GM23338 (cell line): ENCODE measurements at regions not wholly inside any gene's neighbourhood (a gene's known extent, or its start where the extent isn't known, plus 50 kb on each side); places are given as distances from the start of the nearest gene placed in this dataset.

Experiments
- CTCF ChIP-seq, 2 experiments: fragments of 200-600 bp in 1 of 2; sonication (generic) in 1 of 2; conservative IDR thresholded peaks; 2 replicates each; pipeline versions ENCODE4 v1.5.1 to v1.6.1; 2016 to 2017; ENCODE audit warnings: antibody characterized with exemption in 2 of 2, low read depth in 2 of 2, mild to moderate bottlenecking in 2 of 2, moderate library complexity in 1 of 2
- EZH2 ChIP-seq: fragments of 200-600 bp; sonication (generic); IDR thresholded peaks from one replicate; pipeline ENCODE4 v1.8.0; 2017; ENCODE audit warnings: antibody characterized with exemption, mild to moderate bottlenecking, low read depth; ENCODE audit not compliant: unreplicated experiment
- EZH2phosphoT487 ChIP-seq: fragments of 200-600 bp; sonication (generic); IDR thresholded peaks from one replicate; pipeline ENCODE4 v1.8.1; 2018; ENCODE audit warnings: antibody characterized with exemption; ENCODE audit not compliant: unreplicated experiment
- STAT1 ChIP-seq: IDR thresholded peaks from one replicate; pipeline ENCODE4 v1.6.1; 2016; ENCODE audit warnings: antibody characterized with exemption; ENCODE audit not compliant: unreplicated experiment

GRCh38 chr3:46146548-46146947, 61.6 kb downstream of the CCR1 start:
- TF ChIP-seq CTCF (conservative IDR thresholded peaks at IDR 0.05; ENCODE audit: low read depth in 2 of 2) (no peak), STAT1 (no peak), EZH2 (no peak), EZH2phosphoT487 (no peak)
